GM21367 (cell line): ENCODE measurements at regions not wholly inside any gene's neighbourhood (a gene's known extent, or its start where the extent isn't known, plus 50 kb on each side); places are given as distances from the start of the nearest gene placed in this dataset.

Source experiments
- ATAC-seq: cut with Tn5 transposase; IDR thresholded peaks from one replicate; pipeline ENCODE4 v1.9.1; 2021; ENCODE audit not compliant: unreplicated experiment

DNA sequence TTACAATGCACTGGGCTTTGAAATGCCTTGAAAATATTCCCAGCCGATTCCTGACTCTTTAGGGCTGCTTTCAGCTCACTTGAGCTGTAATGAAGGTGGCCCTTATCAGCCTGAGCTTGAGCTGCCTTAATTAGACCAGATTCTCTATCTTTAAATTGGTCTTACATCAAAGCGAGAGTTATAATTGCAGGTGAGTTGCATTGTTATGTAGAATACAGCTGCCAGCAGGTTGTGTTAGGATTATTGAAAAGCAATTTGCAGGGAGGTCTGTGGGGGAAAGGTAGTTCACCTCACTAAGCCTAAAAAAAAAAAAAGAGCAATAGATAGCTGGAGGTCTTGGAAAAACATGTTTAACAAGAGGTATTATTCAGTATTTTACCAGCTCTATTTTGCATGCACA is 142.2 kb upstream of the HABP2 start:
- no peak for ATAC-seq

DNA sequence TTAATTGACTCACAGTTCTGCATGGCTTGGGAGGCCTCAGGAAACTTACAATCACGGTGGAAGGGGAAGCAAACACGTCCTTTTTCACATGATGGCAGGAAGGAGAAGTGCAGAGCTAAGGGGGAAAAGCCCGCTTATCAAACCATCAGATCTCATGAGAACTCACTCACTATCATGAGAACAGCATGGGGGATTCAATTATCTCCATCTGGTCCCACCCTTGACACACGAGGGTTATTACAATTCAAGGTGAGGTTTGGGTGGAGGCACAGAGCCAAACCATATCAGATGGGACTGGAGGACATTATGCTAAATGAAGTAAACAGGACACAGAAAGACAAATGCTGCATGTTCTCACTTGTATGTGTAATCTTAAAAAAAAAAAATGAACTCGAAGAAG is 141.4 kb upstream of the HABP2 start:
- ATAC-seq = no peak

DNA sequence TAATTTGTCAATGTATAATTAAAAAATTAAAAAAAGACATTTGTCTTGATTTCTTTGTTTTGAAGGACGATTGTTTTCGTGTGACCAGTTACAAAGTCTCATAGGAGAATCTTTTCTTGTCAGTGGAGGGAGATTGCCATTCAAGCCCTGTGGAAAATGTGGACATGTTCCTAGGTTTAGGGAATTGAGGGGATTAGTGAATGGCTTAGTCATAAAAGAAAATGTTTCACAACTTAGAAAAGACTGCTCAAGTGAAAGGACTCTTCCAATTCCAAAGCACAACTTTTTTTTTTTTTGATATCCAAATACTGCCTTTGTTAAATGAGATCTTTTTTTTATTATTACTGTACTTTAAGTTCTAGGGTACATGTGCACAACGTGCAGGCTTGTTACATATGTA is 140.7 kb upstream of the HABP2 start:
- no peak for ATAC-seq

DNA sequence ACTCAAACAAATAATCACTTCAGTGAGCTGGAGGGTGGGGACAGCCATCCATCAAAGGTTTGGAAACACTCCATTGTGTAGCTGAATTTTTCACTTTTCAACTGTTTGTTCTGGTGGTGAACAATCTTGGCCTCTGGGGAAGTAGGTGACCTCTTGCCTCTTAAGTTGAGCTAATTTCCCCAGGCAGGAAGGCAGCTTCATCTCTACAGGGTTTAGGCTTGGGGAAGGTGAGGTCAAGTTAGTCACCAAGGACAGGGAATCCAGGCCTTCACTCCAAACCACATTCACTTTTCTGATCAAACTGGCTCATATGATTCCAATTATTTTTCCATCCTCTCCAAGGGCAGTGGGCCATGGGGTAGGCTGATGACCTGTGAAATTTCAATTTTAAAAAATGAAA is 138.3 kb upstream of the HABP2 start:
- ATAC-seq = no peak

DNA sequence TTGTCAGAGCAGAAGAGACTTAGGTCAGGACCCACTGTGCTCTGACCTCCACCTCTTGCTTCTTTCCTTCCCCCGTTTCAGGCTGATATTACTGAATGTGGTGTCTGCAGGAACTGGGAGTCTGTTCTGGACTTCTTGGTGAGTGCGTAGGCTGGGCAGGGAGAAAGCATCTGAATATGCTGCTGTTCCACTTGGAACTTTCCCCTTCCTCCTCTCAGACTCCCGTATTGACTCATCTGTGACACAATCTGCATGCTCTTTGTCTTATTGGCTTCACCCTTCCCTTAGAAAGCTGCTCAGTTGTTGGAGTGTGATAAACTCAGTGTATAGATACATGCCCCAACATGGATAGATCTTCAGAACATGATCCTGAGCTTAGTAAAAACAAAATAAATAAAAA is 137.6 kb upstream of the HABP2 start:
- ATAC-seq = no peak

DNA sequence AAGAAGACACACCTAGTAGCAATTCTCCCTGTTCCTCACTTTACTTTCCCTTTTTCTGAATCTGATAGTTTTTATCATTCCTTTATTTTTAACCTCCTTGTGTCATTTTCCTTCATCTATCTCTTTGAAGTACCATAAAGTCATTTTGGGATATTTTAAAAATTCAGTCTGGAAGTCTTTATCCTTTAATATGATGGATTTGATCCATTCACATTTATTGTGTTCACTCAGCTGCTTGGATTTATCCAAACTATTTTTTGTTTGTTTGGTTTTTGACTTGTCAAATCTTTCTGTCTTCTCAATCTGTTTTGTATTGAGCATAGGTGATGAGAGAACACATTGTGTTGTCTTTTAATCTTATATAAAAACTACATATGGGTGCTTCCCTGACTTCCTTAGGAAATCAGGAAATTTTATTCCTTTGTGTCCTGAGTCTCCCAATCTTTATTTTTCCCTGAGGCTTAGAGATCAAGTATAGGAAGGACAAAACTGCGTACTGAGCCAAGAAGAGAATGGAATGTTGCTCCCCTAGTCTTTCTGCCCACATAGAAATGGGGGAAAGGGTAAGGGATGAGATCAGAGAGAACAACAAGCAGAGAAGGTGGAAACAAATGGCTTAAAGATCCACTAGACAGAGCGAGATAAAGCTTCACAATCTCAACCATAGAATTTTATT is 132.7 kb upstream of the HABP2 start:
- no peak for ATAC-seq

DNA sequence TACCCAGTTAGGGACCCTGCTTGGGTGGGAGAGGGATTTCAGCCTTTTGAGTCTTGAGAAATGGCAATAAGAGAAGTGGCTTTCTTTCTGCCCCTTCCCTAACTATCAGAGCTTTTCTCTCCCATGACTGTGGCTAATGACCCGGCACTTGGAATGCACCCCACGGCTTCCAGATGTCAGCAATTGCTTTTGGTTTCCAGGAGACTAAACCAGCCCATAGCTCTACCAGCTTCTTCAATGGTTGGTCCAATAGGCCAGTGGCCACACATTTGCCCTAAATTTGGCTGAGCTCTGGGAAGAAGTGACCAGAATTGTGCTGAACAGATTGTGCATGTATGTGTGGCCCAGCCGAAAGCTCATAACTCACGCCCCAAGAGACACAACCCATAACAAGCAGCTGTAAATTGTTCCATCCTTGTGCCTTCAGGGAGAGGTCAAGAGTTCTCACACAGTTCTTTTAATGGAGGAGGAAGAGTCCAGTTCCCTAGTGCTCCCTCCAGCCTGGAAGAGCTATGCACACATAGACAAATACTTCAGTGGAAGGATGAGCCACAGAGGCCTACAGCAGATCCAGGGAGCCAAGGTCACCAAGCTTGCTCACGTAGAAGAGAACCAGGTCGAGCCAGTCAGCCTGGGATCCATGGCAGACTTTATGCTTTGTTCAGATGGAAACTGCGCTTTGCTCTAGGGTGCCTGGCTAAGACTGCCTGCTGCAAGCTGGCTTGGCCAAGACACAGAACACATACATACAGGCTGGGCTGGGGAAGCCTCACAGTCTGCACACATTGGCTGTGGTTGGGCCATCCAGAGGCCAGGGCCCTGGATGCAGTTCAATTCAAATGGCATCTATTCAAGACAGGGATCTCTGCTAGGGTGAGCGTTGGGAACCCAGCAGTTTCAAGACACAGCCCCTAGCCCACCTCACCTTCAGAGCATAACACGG is 131.8 kb upstream of the HABP2 start:
- no peak for ATAC-seq

DNA sequence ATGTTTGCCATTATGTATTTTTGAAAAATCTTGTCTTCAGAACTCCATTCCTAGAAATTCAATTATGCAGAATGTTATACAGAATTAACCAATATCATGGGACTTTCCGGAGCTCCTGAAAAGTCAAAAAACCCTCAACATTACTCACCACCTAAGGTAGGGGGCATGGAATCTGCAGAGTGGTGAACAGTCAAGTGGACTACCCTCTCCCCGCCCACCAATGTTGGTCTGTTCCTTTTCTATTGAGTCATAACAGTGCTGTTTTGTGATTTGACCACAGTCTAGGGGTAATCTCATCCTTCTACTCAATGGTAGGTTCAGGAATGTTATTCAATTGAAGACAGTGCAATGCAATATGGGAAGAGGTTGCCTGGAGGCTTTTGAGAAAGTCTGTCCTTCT is 130.5 kb upstream of the HABP2 start:
- no peak for ATAC-seq

DNA sequence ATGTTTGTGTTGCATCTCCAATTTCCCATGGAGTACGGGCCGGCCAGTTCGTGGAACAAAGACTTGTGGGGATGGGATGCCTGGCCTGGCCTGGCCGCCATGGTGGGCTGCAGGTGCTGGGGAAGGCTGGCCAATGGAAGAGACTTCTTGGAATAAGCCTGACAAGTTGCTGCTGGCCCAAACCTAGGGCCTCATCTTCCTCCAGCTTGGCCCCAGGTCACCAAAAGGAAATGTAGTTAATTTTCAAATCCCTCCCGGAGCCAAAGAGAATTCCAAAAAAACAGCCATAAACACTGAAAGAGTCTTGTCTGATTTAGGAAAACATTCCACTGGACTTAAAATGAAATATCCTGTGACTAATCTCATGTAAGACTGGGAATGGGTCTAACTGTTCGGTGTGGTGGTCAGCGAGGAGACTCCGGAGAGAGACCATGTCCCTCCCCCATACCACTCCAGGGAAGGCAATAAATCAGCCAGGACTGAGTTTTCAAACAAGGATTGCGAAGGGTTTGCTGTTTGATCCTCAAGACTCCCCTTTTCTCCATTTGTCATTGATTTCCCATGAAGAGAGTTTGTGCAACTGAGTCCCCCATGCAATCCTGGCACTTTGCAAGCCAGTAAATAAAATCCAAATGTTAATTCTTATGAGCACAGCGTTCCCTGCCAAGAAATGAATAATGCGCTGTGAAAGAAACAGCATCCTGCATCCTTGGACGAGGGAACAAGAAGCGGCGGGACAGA is 128.7 kb upstream of the HABP2 start:
- no peak for ATAC-seq

DNA sequence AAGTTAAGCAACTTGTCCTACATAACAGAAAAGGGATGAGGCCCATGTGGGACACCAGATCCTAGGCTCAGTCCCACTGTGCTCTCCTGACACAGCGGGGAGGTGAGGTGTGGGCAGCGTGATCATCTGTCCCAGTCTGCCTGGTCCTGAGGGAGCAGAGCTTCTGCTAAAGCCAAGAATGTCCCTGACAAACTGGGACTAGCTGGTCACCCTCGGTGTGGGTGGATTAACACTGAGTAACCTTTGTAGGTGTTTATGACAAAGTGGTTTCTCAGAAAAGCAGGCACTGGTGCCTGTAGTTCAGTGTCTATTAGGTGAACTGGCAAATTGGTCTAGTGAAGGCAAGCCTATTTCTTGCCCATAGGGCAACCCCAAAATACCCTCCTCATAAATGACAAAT is 127.8 kb upstream of the HABP2 start:
- no peak for ATAC-seq

DNA sequence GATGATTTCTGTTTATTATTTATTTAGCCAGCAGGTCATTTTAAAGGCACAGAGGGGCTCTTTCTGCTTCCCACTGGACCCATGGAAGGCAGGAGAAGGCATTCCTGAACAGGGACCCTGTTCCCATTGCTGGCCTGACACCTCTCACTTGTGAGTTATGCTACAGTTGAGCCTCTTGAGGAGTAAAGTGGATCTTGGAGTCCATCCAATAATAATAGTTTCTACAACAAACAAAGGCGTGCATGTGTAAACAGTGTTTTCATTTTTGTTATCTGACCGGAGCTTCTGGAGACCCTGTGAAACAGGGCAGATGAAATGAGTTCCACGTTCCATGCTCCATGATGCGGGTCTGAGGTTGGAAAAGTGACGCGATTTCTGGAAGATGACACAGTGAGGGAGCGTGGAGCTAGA is 127.3 kb upstream of the HABP2 start:
- no peak for ATAC-seq

DNA sequence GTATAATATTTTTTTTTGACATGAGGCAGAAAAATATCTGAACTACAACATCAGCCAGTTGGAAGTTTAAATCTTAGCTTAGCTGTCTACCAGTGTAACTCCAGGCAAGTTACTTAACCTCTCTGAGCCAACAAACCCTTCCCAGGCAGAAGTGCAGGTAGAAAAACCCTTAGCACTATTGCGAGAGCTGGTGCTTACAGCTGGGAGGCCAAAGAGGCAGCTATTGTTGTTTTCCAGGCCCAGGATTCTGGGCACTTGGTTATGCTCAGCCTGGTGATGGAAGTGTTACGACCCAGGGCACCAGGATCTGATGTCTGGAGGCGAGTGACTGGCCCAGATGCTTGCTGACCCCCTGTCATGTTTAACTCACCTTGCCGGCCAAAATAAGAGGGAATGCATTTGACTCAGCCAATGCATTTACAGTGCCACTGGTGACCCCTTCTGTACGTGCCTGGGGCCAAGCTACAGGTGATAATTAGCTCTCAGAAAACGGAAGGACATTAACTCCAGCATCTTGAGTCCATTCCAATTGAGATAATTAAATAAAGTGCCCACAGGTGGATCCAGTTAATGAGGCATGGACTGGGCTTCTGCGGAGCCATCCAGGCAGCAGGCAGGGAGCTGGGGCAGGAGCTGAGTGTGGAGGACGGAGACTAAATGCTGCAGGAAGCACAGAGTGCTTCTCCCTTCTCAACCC is 126.5 kb upstream of the HABP2 start:
- ATAC-seq = no peak

DNA sequence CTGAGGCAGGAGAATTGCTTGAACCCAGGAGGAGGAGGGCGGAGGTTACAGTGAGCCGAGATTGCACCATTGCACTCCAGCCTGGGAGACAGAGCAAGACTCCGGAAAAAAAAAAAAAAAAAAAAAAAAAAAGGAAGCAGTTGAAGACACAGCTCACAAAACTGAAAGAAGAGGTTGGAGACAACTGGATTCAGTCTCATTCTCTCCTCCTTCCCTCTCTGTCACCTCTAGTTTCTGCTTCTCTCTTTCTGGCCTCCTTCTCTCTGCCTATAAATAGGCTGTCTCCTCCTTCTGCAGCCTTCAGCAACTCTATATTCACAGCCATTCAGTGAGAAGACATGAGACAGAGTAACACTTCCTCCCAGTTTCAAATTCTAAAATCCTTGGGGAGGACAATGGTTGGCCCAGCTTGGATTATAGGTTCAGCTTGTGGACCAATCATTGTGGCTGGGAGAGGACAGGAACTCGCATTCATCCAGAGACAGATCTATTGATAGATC is 125.6 kb upstream of the HABP2 start:
- no peak for ATAC-seq

DNA sequence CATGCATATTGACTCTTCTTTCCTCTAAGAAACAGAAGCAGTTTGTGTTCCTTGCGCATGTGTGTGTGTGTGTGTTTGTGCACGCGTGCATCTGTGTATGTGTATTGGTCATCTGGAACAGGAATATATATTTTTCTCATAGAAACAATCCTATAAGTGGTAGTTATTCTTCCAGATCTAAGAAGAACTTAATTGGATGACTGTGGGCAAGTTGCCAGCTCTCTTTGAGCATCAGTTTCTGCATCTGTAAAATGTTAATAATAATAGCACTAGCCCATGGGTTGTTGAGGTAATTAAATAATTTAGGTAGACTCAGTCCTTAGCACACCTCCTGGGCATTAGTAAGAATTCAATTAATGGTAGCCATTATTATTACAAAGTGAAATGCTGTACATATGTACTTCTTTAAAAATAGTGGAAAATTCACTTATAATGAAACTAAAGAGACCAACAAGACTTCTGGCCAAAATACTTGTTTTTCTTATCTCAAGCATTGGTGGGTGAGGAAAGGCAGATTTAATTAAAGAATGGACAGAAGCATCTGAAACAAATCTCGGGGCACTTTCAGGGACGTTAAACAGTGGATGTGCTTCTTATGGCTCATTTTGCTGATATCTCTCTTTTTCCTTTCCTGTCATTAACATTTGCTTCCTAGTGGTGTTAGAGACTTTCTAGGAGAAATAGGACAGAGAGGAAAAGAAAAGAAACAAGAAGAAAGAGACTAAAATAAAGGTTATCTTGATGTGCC is 124.9 kb upstream of the HABP2 start:
- ATAC-seq = no peak

DNA sequence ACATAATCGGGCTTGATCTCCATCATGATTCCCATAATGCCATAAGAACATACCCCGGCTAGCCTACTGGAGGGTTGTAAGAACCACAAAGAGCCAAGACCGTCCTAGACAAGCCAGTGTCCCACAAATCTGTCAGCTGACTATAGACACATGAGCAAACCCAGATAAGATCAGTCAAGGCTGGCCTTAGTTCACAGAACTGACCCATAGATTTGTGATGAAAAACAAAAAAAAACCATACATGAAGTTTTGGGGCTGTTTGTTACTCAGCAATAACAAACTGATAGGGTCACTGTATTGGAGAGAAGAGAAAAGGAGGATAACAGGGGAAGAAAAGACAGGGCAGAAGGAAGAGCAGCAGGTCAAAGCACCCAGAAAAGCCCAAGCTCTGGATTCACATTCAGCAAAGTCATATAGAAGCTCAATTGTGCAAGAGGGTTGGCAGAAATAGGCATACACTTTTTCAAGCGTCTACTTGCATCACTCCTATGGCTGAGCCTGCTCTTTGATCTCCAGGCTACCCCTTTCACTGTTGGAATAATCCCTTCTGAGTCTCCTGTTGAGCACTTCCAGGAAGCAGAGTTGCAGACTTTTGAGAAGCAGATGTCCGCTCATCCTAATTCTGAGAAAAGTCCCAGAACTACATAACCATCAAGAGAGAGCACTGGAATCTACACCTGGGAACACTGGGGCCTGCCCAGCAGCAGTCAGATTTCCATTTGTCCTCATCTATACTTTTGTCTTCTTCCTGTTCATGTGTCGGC is 122.0 kb upstream of the HABP2 start:
- ATAC-seq = no peak

DNA sequence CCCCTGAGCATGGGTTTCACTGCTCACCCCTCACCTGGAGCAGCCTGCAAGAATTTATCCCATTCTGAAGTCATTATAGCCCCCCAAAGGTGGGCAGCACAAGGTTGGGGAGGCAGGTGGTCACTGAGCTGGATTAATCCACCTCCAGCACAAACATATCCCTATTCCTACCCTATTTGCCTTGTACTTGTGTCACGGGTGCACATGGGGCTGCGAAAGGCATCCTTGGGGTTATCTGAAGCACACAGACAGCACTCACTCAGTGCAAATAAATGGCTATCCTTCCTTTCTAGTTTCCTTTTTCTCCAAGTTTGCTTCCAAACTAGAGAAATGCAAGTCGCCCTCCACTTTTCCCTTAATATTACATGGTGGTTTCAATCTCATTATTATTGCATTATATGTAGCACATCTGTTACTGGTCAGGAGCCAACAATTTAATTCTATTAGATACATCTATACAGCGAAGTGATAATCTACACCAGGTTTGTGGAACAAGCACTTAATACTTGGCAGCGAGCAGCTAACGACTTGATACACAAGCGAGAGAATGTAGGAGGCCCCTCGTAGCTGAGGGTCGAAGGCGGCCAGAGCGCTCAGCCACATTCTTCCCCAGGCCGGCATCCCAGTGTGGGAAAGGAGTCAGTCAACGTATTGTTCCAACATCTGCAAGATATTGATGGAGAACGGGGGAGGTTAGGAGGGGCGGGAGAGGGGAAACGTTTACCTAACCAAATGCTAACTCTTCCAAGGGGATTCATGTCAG is 121.3 kb upstream of the HABP2 start:
- no peak for ATAC-seq

DNA sequence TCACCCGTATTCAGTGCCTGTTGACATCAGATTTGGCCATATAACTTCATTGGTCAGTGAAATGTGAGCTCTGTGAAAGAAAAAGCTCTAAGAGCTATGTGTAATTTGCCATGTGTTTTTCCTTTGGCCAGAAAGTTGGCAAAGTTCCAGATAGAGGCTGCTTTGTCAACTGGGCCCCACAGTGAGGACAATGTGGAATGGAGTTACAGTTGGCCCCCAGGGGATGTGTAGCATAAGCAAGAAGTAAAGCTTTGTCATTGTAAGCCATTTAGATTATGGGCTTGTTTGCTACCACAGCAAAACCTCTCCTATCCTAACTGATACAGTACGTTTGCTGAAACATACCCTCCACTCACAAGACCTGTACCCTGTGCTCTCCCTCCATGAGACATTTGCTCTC is 119.1 kb upstream of the HABP2 start:
- no peak for ATAC-seq

DNA sequence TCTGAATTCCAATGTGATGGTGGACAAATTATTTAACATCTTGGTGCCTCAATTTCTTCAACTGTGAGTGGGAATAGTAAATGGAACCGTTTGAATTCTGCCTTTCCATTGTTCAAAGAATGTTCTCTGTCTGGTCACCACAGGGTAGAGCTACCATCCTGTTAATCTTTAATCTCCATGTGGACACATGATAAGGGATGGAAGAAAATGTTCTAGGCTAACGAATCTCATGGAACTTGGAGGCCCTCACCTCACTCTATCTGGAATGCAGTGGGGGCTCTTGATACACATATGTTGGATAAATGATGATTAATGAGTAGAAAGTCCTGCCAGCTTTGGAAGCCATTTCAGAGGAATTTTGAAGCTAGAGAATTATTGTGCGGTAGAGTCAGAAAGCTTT is 118.5 kb upstream of the HABP2 start:
- no peak for ATAC-seq

DNA sequence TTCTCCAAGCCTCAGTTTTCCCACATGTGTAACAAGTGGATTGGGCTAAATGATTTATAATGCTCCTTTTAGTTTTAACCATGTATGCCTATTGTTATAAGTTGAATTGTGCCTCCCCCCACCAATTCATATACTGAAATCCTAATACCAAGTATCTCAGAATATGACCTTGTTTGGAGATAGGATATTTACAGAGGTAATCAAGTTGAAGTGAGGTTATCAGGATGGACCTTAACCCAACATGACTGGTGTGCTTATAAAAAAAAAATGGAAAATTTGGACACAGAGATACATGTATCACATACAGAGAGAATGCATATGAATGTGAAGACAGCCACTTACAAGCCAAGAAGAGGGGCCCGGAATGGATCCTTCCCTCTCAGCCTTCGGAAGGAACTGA is 117.9 kb upstream of the HABP2 start:
- ATAC-seq = no peak
